Brain microvascular endothelial cell (primary cell): ENCODE measurements at regions not wholly inside any gene's neighbourhood (a gene's known extent, or its start where the extent isn't known, plus 50 kb on each side); places are given as distances from the start of the nearest gene placed in this dataset.

ENCODE experiments used
- DNase-seq: peaks from one replicate; pipeline ENCODE4 v3.0.0-alpha.2; 2020
- H3K27ac ChIP-seq: fragments of 250-450 bp; sonication (Bioruptor Pico); 2 replicates; pipeline ENCODE4 v1.5.1; 2020; ENCODE audit warnings: mild to moderate bottlenecking, moderate library complexity
- H3K27me3 ChIP-seq: fragments of 250-450 bp; sonication (Bioruptor Pico); replicated peaks from 2 replicates; pipeline ENCODE4 v1.5.1; 2020; ENCODE audit warnings: mild to moderate bottlenecking
- H3K36me3 ChIP-seq: fragments of 250-450 bp; sonication (Bioruptor Pico); replicated peaks from 2 replicates; pipeline ENCODE4 v1.5.1; 2020; ENCODE audit warnings: mild to moderate bottlenecking
- H3K4me3 ChIP-seq: 2 replicates; pipeline ENCODE4 v1.5.1; 2011; ENCODE audit warnings: low read depth, mild to moderate bottlenecking, control low read depth, low read length, moderate library complexity
- in situ Hi-C: cut with HindIII; loops from 2 replicates; pipeline ENCODE4 v1.10.0; 2017; ENCODE audit warnings: low sequenced_read_pairs, low pct_ligation_motif_present
- TF ChIP-seq, protein P1 (sequence below): IDR thresholded peaks from 2 replicates; pipeline ENCODE4 v1.5.1; 2011; ENCODE audit warnings: low read depth, mild to moderate bottlenecking, moderate library complexity, low read length, control low read depth, inconsistent platforms; ENCODE audit errors: missing control alignments

GRCh38 chr11:134685793-134686380 lies 273.8 kb upstream of the B3GAT1 start:
- Histone ChIP-seq H3K27me3 (no peaks in the 10 kb centered on the region), H3K36me3 (no peaks in the 10 kb centered on the region), H3K4me3 (no peak overlapping the region), H3K27ac (no peak overlapping the region)
- DNase-seq = no peak
- TF ChIP-seq, protein P1, sequence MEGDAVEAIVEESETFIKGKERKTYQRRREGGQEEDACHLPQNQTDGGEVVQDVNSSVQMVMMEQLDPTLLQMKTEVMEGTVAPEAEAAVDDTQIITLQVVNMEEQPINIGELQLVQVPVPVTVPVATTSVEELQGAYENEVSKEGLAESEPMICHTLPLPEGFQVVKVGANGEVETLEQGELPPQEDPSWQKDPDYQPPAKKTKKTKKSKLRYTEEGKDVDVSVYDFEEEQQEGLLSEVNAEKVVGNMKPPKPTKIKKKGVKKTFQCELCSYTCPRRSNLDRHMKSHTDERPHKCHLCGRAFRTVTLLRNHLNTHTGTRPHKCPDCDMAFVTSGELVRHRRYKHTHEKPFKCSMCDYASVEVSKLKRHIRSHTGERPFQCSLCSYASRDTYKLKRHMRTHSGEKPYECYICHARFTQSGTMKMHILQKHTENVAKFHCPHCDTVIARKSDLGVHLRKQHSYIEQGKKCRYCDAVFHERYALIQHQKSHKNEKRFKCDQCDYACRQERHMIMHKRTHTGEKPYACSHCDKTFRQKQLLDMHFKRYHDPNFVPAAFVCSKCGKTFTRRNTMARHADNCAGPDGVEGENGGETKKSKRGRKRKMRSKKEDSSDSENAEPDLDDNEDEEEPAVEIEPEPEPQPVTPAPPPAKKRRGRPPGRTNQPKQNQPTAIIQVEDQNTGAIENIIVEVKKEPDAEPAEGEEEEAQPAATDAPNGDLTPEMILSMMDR = no peak
- in situ Hi-C loops = no loop called here

DNA sequence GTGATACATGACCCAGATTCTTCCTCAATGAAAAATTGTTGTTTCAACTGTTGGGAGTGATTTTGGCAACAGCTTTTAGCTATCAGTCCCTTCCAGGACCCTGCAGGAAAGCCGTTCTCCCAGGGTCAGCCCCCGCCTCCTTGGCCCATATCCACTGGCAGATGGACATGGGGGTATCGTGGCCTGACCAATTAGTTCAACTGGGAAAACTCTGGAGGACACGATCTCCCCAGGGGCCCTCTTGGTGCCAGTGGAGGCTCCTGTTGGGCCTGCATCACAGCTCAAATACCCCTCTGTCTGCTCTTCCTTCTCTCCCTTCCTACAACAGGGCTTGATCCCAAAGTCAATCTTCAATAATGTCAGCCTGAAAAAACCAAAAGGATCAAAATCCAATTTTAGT lies 272.5 kb upstream of the B3GAT1 start:
- TF ChIP-seq, protein P1 = no peak
- in situ Hi-C loops = no loop called here

DNA sequence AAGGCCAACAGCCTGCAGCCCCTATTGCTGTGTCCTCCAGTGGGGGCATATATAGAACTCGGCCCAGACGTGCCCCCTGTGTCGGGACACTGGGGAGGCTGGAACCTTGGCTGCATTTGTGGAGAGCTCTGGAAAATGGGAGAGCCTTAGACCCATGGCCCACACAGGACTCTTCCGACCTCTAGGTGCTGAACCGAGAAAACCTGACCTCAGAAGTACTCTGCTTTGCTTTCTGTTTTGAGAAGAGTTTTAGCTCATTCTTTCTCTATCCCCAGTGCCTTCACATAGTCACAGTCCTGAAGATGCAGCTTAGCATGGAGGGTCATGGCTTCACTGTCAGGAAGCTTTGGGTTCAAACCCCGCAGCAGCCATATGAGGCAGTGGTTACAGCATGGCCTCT lies 271.8 kb upstream of the B3GAT1 start:
- no peak overlapping the region for H3K27ac ChIP-seq
- H3K36me3 ChIP-seq = no peaks in the 10 kb centered on the region
- H3K4me3 ChIP-seq = no peak overlapping the region

More for the DNA sequence above, 272.5 kb upstream of the B3GAT1 start:
- Histone ChIP-seq H3K27me3 (no peaks in the 10 kb centered on the region), H3K27ac (no peak overlapping the region), H3K36me3 (no peaks in the 10 kb centered on the region), H3K4me3 (no peak overlapping the region)
- no peak for DNase-seq

GRCh38 chr11:134682577-134682976 lies 270.5 kb upstream of the B3GAT1 start:
- no peaks in the 10 kb centered on the region for H3K36me3 ChIP-seq
- TF ChIP-seq, protein P1 = no peak
- no peak for DNase-seq
- in situ Hi-C loops = no loop called here
- no peak overlapping the region for H3K4me3 ChIP-seq
- H3K27ac ChIP-seq = no peak overlapping the region
- H3K27me3 ChIP-seq = no peaks in the 10 kb centered on the region

More for the DNA sequence above, 271.8 kb upstream of the B3GAT1 start:
- no peaks in the 10 kb centered on the region for H3K27me3 ChIP-seq
- no peak for DNase-seq
- in situ Hi-C loops = no loop called here
- TF ChIP-seq, protein P1 = no peak

DNA sequence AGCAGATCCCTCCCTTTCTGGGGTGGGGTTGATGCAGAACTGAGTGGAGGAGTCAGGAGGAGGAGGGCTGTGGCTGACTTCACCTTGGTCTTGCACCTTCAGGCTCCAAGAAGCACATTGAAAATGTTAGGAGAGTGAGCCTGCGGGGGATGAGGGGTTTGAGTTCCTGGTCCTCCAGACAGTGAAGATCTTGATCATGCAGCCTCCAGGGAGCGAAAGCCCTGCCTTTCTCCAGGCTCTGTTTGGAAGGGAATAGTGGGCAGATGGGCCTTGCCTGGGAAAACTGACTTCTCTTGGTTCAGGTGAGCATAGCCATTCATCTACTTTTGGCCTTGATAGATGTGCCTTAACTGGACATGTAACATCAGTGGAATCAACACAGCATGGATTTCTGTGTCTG lies 267.6 kb upstream of the B3GAT1 start:
- H3K27ac ChIP-seq = no peak overlapping the region
- no peak for DNase-seq
- TF ChIP-seq, protein P1 = no peak
- H3K4me3 ChIP-seq = no peak overlapping the region
- no peaks in the 10 kb centered on the region for H3K27me3 ChIP-seq
- H3K36me3 ChIP-seq = no peaks in the 10 kb centered on the region
- in situ Hi-C loops = no loop called here

DNA sequence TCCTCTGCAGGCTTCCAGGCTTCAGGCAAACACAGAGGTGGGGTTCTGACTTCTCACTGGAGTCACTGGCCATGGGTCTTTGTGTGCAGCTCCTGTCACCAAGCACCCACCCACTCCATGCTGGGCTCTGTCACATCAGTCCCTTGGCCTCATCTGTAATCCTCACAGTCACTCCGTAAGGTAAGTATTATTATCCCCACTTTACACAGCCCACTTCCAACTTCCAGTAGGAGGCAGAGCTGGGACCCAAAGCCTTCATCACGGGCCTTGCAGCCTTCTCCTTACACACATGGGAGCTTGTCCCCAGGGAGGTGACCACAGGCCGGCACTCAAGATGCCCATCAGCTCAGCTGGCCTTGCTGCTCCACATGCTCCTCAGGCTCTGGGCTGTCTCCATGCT lies 266.7 kb upstream of the B3GAT1 start:
- DNase-seq = no peak
- Histone ChIP-seq H3K27ac (no peak overlapping the region), H3K36me3 (no peaks in the 10 kb centered on the region), H3K4me3 (no peak overlapping the region), H3K27me3 (no peaks in the 10 kb centered on the region)
- in situ Hi-C loops = no loop called here
- TF ChIP-seq, protein P1 = no peak
